ENCODE measurements at regions not wholly inside any gene's neighbourhood (a gene's known extent, or its start where the extent isn't known, plus 50 kb on each side); places are given as distances from the start of the nearest gene placed in this dataset.
"Not testable (repeated sequence)": the region's sequence is repeated elsewhere in the genome, so short reads cannot be mapped to it uniquely, and the experiment has no call there.

DNA sequence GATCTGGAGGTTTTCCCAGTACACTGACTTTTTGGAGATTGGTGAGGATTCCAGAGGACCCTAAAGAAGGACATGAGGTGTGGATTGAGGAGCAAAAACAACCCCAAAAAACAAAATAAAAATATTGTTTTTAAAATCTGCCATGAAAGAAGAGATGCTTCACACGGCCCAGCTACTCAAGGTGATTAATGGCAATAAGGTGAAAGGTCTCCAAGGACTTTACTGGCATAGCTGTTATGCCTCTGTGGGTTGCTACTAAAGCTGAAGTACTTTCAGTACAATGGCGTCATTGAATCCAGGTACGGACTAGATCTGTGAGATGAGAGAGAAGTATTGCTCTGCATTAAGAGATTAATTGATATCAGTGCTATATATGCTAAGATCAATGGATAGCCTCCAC lies 606.4 kb downstream of the TDRD15 start:
- DNase-seq, result no peak

DNA sequence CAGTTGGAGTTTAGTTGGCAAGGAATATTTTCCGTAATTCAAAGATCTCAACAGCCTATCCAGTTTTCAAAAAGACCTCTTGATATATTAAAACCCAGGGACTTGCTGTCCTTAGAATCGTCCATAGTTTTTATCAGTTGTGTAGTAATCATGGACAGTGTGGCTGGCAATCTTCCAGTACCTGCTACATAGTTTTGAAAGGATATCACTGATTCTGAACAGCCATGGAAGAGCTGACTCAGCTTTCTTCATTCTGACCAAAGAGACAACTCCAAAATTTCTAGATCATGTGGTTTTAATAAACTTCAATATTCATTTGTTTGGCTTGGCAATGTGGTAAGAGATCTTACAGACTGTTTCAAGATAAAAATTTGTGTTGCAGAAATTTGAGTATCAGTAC lies 616.7 kb downstream of the TDRD15 start:
- DNase-seq, result no peak

GRCh38 chr2:21746499-21746898 lies 622.7 kb downstream of the TDRD15 start:
- no peak for DNase-seq

- no peak for DNase-seq
Observed at GRCh38 chr2:21748501-21748900, 624.7 kb downstream of the TDRD15 start.

DNA sequence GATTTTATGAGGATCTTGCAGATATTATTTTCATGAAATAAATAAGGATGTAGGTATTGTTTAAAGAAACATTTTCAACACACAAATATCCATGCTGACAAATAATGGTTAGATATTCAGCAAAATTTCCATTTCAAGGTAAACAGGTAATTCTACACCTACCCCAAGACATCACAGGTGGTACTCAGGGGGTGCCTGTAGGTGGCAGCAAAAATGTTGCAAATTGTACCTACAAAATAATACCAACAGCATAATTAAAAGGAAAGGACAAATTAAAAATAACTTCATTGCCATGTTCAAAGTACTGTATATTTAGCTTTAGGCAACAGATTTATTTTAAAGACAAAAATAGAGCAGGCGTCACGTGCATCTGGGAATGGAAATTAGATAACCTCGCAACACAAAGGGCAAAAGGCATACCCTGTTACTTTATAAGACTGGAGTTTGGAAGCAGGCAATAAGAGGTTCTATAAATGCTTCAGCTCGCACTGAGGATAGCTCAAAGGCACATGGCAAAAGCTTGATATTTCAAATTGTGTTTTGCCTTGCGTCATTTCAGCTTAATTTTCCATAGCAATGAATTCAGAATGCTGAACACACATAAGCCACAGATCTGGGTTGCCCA lies 630.5 kb downstream of the TDRD15 start:
- no peak for DNase-seq

DNA sequence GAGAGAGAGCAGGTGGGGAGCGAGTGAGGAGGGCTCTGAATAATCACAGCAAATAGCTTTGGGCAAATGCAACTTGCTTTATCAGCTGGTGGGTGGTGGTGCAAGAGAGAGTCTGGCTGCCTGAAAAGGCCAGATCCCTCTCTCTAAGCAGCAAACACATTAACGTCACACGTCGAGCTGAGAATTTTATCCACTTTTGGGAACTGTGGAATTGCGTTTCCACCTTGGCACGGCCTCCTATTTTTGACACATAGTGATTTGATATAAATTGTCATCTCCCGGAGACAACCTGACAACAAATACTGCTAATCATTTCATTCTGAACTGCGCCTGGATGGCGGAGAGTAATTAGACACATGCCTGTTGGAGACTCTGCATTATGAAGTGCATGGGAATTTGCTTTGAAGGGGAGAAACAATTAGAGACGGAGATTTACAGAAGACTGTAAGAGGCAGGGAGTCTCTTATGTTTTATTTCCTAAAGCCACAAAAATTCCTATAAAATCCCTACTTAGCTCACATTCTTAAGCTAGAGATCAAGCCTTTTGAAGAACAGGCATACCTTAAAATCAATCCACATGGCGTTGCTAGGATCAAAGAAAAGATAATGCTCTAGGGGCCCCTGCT lies 634.1 kb downstream of the TDRD15 start:
- no peak for DNase-seq

GRCh38 chr2:21759819-21760218 lies 636.1 kb downstream of the TDRD15 start:
- no peak for DNase-seq

GRCh38 chr2:21761361-21761760 lies 637.6 kb downstream of the TDRD15 start:
- no peak for DNase-seq

DNA sequence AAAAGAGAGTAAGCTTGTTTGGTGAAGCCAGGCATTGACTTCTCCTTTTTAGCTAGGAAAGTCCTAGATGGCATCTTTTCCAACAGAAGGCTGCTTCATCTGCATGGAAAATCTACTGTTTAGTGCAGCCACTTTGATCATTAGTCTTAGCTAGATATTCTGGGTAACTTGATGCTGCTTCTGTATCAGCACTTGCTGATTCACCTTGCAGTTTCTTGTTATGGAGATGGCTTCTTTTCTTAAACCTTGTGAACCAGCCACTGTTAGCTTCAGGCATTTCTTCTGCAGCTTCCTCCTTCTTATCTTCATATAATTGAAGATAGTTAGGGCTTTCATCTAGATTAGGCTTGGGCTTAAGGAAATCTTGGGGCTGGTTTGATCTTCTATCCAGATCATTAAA lies 639.7 kb downstream of the TDRD15 start:
- no peak for DNase-seq

DNA sequence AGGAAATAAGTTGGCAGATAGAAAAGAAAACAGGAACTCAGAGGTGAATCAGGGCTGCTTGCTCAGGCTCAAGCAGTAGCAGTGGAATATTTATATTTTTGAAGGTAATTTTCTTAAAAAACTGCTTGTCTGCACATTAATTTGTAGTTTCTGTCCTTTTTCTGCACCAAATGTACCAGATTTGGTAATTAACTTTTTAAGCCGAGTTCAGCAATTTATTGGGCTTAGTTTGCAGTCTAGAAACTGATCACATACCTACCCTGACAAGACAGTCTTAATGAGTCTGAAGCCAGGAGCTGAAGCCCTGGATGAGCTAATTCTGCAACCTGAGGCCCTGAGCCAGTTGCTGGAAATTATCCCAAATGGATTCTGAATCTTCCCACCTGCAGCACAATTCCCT lies 647.0 kb downstream of the TDRD15 start:
- DNase-seq, result no peak

DNA sequence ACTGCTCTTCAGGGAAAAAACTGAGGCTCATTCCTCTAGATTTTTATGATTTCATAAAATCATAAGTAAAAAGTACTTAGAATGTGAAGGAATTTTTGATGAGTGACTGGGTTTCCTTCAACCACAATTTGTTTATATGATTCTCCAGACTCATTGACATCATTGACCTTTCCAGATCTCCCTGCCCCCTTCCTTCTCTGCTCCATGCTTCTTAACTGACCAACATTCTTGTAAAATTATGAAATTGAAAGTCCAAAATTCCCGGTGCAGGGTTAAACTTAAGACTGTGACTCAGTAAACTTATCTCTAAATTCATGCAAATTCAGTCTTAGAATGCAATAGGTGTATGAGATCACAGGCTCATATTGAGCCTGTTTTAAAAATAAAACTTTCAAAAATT lies 648.9 kb downstream of the TDRD15 start:
- no peak for DNase-seq

GRCh38 chr2:21773168-21773567 lies 649.4 kb downstream of the TDRD15 start:
- DNase-seq, result no peak

DNA sequence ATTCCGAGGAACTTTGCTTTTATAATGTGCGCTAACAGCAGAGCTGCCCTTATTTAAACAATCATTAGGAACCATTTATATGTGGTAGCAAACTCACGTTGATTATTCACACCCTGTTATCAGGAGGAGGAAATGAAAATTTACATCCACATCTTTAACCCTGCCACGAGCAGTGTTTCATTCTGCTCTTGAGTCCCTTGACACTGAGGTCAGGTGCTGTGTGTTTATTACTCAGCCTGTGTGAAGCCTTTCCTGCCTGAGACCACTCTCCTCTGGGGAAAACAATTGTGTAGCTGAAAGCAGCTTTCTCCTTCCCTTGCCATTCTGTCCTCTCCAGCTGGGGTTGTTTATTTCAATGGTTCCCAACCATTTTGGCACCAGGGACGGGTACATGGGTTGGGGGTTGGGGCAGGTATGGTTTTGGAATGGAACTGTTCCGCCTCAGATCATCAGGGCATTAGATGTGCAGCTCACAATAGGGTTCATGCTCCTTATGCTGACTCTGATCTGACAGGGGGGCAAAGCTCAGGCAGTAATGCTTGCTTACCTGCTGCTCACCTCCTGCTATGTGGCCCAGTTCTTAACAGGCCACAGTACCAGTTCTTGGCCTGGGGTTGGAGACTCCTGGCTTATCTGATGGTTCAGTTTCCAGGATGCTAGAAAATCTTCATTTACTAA lies 651.1 kb downstream of the TDRD15 start:
- DNase-seq, result no peak

- no peak for DNase-seq
Observed at GRCh38 chr2:21779786-21780185, 656.0 kb downstream of the TDRD15 start.

GRCh38 chr2:21781962-21782361 lies 658.2 kb downstream of the TDRD15 start:
- no peak for DNase-seq

- DNase-seq, result no peak
Observed at GRCh38 chr2:21782866-21783265, 659.1 kb downstream of the TDRD15 start.

DNA sequence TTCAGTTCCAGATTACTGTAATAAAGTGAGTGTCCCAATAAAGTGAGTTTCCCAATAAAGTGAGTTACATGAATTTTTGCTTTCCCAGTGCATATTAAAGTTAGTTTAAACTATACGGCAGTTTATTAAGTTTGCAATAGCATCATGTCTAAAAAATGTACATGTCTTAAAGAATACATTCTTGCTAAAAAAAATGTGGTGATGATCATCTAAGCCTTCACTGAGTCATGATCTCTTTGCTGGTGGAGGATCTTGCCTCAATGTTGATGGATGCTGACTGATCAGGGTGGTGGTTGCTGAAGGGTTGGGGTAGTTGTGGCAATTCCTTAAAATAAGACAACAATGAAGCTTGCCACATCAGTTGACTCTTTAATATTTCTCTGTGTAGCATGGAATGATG lies 664.2 kb downstream of the TDRD15 start:
- DNase-seq, result no peak

DNA sequence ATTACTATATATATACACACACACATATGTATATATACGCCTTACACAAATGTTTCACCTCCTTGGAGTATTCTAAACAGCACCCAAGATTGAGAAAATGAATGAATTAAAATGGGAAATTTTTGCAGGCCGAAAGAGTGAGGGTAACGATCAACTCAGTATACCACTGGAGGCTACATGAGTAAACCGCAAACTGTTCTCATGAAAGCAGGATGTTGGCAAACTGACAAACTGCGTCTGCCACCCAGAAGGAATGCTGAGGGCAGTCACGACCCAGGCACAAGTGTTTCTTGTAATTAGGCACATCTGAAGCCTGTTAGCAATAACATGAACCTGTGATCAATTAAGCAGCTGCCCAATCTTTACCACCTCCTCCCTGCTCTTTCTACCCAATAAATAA lies 666.5 kb downstream of the TDRD15 start:
- not testable (repeated sequence) for DNase-seq

DNA sequence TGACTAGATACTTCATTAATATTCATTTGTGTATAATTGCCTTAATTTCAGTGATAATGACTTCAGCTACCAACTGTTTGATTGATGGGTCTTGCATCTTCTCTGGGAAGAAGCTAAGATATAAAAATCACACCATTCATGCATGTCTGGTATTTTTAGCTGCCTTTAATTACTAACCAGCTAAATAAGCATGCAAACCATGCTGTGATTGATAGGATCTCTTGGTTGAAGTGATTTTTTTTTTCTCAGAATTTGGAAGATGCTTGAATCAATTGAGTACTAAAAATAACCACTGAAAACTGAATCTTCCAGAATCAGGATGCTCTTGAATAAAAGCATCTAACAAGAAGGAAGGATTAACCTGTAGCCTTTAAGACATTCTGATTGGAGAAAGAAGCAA lies 668.8 kb downstream of the TDRD15 start:
- no peak for DNase-seq

GRCh38 chr2:21793461-21793860 lies 669.7 kb downstream of the TDRD15 start:
- no peak for DNase-seq

GRCh38 chr2:21794611-21795010 lies 670.8 kb downstream of the TDRD15 start:
- no peak for DNase-seq

DNA sequence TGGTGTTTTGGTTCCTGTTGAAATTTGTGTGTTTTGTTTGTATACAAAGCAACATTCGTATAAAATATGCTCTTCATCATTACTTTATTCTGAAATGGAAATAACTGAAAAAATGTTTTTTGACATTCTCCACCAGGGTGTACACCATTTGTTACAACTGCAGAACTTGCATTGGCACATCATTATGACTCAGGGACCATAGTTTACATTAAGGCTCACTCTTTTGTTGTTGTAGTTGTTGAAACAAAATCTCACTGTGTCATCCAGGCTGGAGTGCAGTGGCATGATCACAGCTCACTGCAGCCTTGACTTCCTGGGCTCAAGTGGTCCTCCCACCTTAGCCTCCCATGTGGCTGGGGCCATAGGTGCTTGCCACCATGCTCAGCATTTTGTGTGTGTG lies 676.6 kb downstream of the TDRD15 start:
- no peak for DNase-seq

DNA sequence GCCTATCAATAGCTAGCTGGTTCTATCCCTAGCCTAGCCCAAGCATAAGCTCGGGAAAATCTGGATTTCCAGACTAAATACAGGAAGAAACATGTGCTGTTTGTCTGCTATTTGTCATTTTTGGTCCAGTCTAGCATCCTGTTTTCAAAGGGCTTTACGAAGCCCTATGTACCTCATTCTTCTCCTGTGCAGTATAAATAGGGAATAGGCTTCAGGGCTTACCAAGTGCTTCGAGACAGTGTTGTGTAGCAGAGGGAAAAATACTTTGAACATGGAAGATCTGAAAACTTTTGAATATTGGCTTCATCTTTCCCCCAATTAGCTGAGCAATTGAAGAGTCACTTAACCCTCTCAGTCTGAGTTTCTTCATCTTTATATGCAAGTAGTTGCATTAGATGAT lies 679.8 kb downstream of the TDRD15 start:
- DNase-seq, result no peak

- no peak for DNase-seq
Observed at GRCh38 chr2:21804151-21804550, 680.4 kb downstream of the TDRD15 start.

DNA sequence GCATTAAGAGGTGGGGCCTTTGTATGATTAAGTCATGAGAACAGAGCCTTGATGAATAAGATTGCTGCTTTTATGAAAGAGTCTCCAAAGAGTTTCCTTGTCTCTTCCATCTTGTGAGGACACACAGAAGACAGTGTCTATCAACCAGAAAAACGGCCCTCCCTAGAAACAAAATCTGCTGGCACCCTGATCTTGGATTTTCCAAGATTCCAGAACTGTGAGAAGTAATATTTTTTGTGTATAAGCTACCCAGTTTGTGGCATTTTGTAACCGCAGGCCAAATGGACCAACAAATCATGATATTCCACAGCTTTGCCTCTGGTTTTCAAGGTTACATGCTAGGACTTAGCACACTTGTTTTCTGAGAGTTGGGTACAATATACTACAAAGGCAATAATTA lies 687.8 kb downstream of the TDRD15 start:
- DNase-seq, result no peak

All from stimulated activated naive CD4-positive, alpha-beta T cell (primary cell).